ENCODE measurements at regions not wholly inside any gene's neighbourhood (a gene's known extent, or its start where the extent isn't known, plus 50 kb on each side); places are given as distances from the start of the nearest gene placed in this dataset.
"Not testable (repeated sequence)": the region's sequence is repeated elsewhere in the genome, so short reads cannot be mapped to it uniquely, and the experiment has no call there.

GRCh38 chr13:96925477-96925876 lies 68.8 kb downstream of the OXGR1 start:
- ChIA-PET POLR2A (no interaction called here), CTCF (no interaction called here)
- Histone ChIP-seq H3K4me3 (ENCODE audit: low read depth, low read length) (no peak overlapping the region), H3K4me1 (ENCODE audit: control insufficient read depth, insufficient read depth, low read length) (no peaks in the 10 kb centered on the region), H3K36me3 (ENCODE audit: control insufficient read depth in 2 of 2, insufficient read depth in 1 of 2, low read length in 2 of 2) (no peaks in the 10 kb centered on the region), H3K9me3 (ENCODE audit: control insufficient read depth, insufficient read depth, low read depth, low read length) (no peaks in the 10 kb centered on the region), H3K27ac (ENCODE audit: extremely low read depth, low read depth, low read length) (no peak overlapping the region)
- TF ChIP-seq ZNF398 (tag by site-specific recombination; IDR thresholded peaks at IDR 0.05) (no peak), ZNF114 (tag by site-specific recombination; IDR thresholded peaks at IDR 0.05) (no peak), ZNF362 (tag by site-specific recombination; IDR thresholded peaks at IDR 0.05) (no peak), PRDM6 (tag by site-specific recombination; IDR thresholded peaks at IDR 0.05) (no peak), ZSCAN23 (tag by site-specific recombination; IDR thresholded peaks at IDR 0.05) (no peak), ZSCAN16 (tag by site-specific recombination; IDR thresholded peaks at IDR 0.05) (no peak), AEBP2 (tag by site-specific recombination; IDR thresholded peaks at IDR 0.05; ENCODE audit: borderline replicate concordance) (no peak), ZNF148 (tag by site-specific recombination; IDR thresholded peaks at IDR 0.05; ENCODE audit: borderline replicate concordance) (no peak), ZBTB17 (tag by site-specific recombination; IDR thresholded peaks at IDR 0.05) (no peak), BCL11B (tag by site-specific recombination; IDR thresholded peaks at IDR 0.05; ENCODE audit: low read depth) (no peak), PRDM10 (tag by site-specific recombination; IDR thresholded peaks at IDR 0.05) (no peak)

- H3K4me3 ChIP-seq (ENCODE audit: low read depth, low read length); H3K27ac ChIP-seq (ENCODE audit: extremely low read depth, low read depth, low read length); H3K9me3 ChIP-seq (ENCODE audit: control insufficient read depth, insufficient read depth, low read depth, low read length); H3K4me1 ChIP-seq (ENCODE audit: control insufficient read depth, insufficient read depth, low read length); CTCF ChIA-PET; H3K36me3 ChIP-seq (ENCODE audit: control insufficient read depth in 2 of 2, insufficient read depth in 1 of 2, low read length in 2 of 2); POLR2A ChIA-PET: not testable (repeated sequence)
Observed at GRCh38 chr13:96918861-96919631, 75.2 kb downstream of the OXGR1 start.
